ENCODE measurements at regions not wholly inside any gene's neighbourhood (a gene's known extent, or its start where the extent isn't known, plus 50 kb on each side); places are given as distances from the start of the nearest gene placed in this dataset.

- Histone ChIP-seq H3K27ac (ENCODE audit: low read length) (no peak overlapping the region), H3K27me3 (ENCODE audit: low read depth, low read length) (no peaks in the 10 kb centered on the region), H3K4me1 (ENCODE audit: control insufficient read depth in 1 of 2, insufficient read depth in 2 of 2, low read length in 2 of 2) (no peaks in the 10 kb centered on the region), H3K36me3 (ENCODE audit: control insufficient read depth in 1 of 2, insufficient read depth in 2 of 2, low read length in 2 of 2) (no peaks in the 10 kb centered on the region), H3K4me3 (ENCODE audit: low read depth in 1 of 2, low read length in 2 of 2) (no peak overlapping the region), H3K9me3 (ENCODE audit: control insufficient read depth in 1 of 2, low read length in 2 of 2) (peaks cover 6% of the 10 kb centered on the region in 2 donors)
These were observed 173.5 kb upstream of the SNX19 start for GRCh38 chr11:131089727-131090245.

GRCh38 chr11:131092469-131092868, 176.2 kb upstream of the SNX19 start:
- no peaks in the 10 kb centered on the region for H3K27me3 ChIP-seq (ENCODE audit: low read depth, low read length)
- H3K4me1 ChIP-seq (ENCODE audit: control insufficient read depth in 1 of 2, insufficient read depth in 2 of 2, low read length in 2 of 2): no peaks in the 10 kb centered on the region
- H3K27ac ChIP-seq (ENCODE audit: low read length): no peak overlapping the region
- no peaks in the 10 kb centered on the region for H3K36me3 ChIP-seq (ENCODE audit: control insufficient read depth in 1 of 2, insufficient read depth in 2 of 2, low read length in 2 of 2)
- no peaks in the 10 kb centered on the region for H3K9me3 ChIP-seq (ENCODE audit: control insufficient read depth in 1 of 2, low read length in 2 of 2)
- no peak overlapping the region for H3K4me3 ChIP-seq (ENCODE audit: low read depth in 1 of 2, low read length in 2 of 2)

GRCh38 chr11:131094827-131095226, 178.5 kb upstream of the SNX19 start:
- Histone ChIP-seq H3K27ac (ENCODE audit: low read length) (no peak overlapping the region), H3K9me3 (ENCODE audit: control insufficient read depth in 1 of 2, low read length in 2 of 2) (no peaks in the 10 kb centered on the region), H3K27me3 (ENCODE audit: low read depth, low read length) (no peaks in the 10 kb centered on the region)

GRCh38 chr11:131095511-131096185, 179.4 kb upstream of the SNX19 start:
- H3K4me3 ChIP-seq (ENCODE audit: low read depth in 1 of 2, low read length in 2 of 2): no peak overlapping the region
- H3K9me3 ChIP-seq (ENCODE audit: control insufficient read depth in 1 of 2, low read length in 2 of 2): no peaks in the 10 kb centered on the region
- no peaks in the 10 kb centered on the region for H3K36me3 ChIP-seq (ENCODE audit: control insufficient read depth in 1 of 2, insufficient read depth in 2 of 2, low read length in 2 of 2)
- H3K4me1 ChIP-seq (ENCODE audit: control insufficient read depth in 1 of 2, insufficient read depth in 2 of 2, low read length in 2 of 2): no peaks in the 10 kb centered on the region
- H3K27ac ChIP-seq (ENCODE audit: low read length): no peak overlapping the region
- no peaks in the 10 kb centered on the region for H3K27me3 ChIP-seq (ENCODE audit: low read depth, low read length)

More at GRCh38 chr11:131094827-131095226, 178.5 kb upstream of the SNX19 start:
- no peaks in the 10 kb centered on the region for H3K36me3 ChIP-seq (ENCODE audit: control insufficient read depth in 1 of 2, insufficient read depth in 2 of 2, low read length in 2 of 2)
- no peak overlapping the region for H3K4me3 ChIP-seq (ENCODE audit: low read depth in 1 of 2, low read length in 2 of 2)
- no peaks in the 10 kb centered on the region for H3K4me1 ChIP-seq (ENCODE audit: control insufficient read depth in 1 of 2, insufficient read depth in 2 of 2, low read length in 2 of 2)

- Histone ChIP-seq H3K27me3 (ENCODE audit: low read depth, low read length) (no peaks in the 10 kb centered on the region), H3K36me3 (ENCODE audit: control insufficient read depth in 1 of 2, insufficient read depth in 2 of 2, low read length in 2 of 2) (no peaks in the 10 kb centered on the region), H3K4me1 (ENCODE audit: control insufficient read depth in 1 of 2, insufficient read depth in 2 of 2, low read length in 2 of 2) (no peaks in the 10 kb centered on the region), H3K27ac (ENCODE audit: low read length) (no peak overlapping the region), H3K4me3 (ENCODE audit: low read depth in 1 of 2, low read length in 2 of 2) (no peak overlapping the region), H3K9me3 (ENCODE audit: control insufficient read depth in 1 of 2, low read length in 2 of 2) (no peaks in the 10 kb centered on the region)
These were observed 182.7 kb upstream of the SNX19 start for GRCh38 chr11:131099013-131099412.

GRCh38 chr11:131099746-131100145, 183.5 kb upstream of the SNX19 start:
- Histone ChIP-seq H3K4me1 (ENCODE audit: control insufficient read depth in 1 of 2, insufficient read depth in 2 of 2, low read length in 2 of 2) (no peaks in the 10 kb centered on the region), H3K4me3 (ENCODE audit: low read depth in 1 of 2, low read length in 2 of 2) (no peak overlapping the region), H3K27me3 (ENCODE audit: low read depth, low read length) (no peaks in the 10 kb centered on the region), H3K9me3 (ENCODE audit: control insufficient read depth in 1 of 2, low read length in 2 of 2) (no peaks in the 10 kb centered on the region), H3K36me3 (ENCODE audit: control insufficient read depth in 1 of 2, insufficient read depth in 2 of 2, low read length in 2 of 2) (no peaks in the 10 kb centered on the region), H3K27ac (ENCODE audit: low read length) (no peak overlapping the region)

GRCh38 chr11:131108760-131109159, 192.5 kb upstream of the SNX19 start:
- Histone ChIP-seq H3K36me3 (ENCODE audit: control insufficient read depth in 1 of 2, insufficient read depth in 2 of 2, low read length in 2 of 2) (no peaks in the 10 kb centered on the region), H3K27ac (ENCODE audit: low read length) (no peak overlapping the region), H3K4me3 (ENCODE audit: low read depth in 1 of 2, low read length in 2 of 2) (no peak overlapping the region), H3K4me1 (ENCODE audit: control insufficient read depth in 1 of 2, insufficient read depth in 2 of 2, low read length in 2 of 2) (peaks cover 0 to 6% of the 10 kb centered on the region in 2 donors), H3K27me3 (ENCODE audit: low read depth, low read length) (no peaks in the 10 kb centered on the region), H3K9me3 (ENCODE audit: control insufficient read depth in 1 of 2, low read length in 2 of 2) (no peaks in the 10 kb centered on the region)

- H3K36me3 ChIP-seq (ENCODE audit: control insufficient read depth in 1 of 2, insufficient read depth in 2 of 2, low read length in 2 of 2): no peaks in the 10 kb centered on the region
- H3K4me1 ChIP-seq (ENCODE audit: control insufficient read depth in 1 of 2, insufficient read depth in 2 of 2, low read length in 2 of 2): peaks cover 0 to 6% of the 10 kb centered on the region in 2 donors
- no peak overlapping the region for H3K4me3 ChIP-seq (ENCODE audit: low read depth in 1 of 2, low read length in 2 of 2)
- H3K27ac ChIP-seq (ENCODE audit: low read length): no peak overlapping the region
- no peaks in the 10 kb centered on the region for H3K9me3 ChIP-seq (ENCODE audit: control insufficient read depth in 1 of 2, low read length in 2 of 2)
- H3K27me3 ChIP-seq (ENCODE audit: low read depth, low read length): no peaks in the 10 kb centered on the region
These were observed 193.0 kb upstream of the SNX19 start for GRCh38 chr11:131109257-131109656.

GRCh38 chr11:131109790-131110189, 193.5 kb upstream of the SNX19 start:
- H3K36me3 ChIP-seq (ENCODE audit: control insufficient read depth in 1 of 2, insufficient read depth in 2 of 2, low read length in 2 of 2): no peaks in the 10 kb centered on the region
- no peak overlapping the region for H3K4me3 ChIP-seq (ENCODE audit: low read depth in 1 of 2, low read length in 2 of 2)

GRCh38 chr11:131111775-131112174, 195.5 kb upstream of the SNX19 start:
- H3K27me3 ChIP-seq (ENCODE audit: low read depth, low read length): no peaks in the 10 kb centered on the region
- no peaks in the 10 kb centered on the region for H3K36me3 ChIP-seq (ENCODE audit: control insufficient read depth in 1 of 2, insufficient read depth in 2 of 2, low read length in 2 of 2)
- no peak overlapping the region for H3K4me3 ChIP-seq (ENCODE audit: low read depth in 1 of 2, low read length in 2 of 2)
- no peak overlapping the region for H3K27ac ChIP-seq (ENCODE audit: low read length)
- no peaks in the 10 kb centered on the region for H3K9me3 ChIP-seq (ENCODE audit: control insufficient read depth in 1 of 2, low read length in 2 of 2)
- peaks cover 0 to 2% of the 10 kb centered on the region in 2 donors for H3K4me1 ChIP-seq (ENCODE audit: control insufficient read depth in 1 of 2, insufficient read depth in 2 of 2, low read length in 2 of 2)

More at GRCh38 chr11:131109790-131110189, 193.5 kb upstream of the SNX19 start:
- Histone ChIP-seq H3K27ac (ENCODE audit: low read length) (no peak overlapping the region), H3K4me1 (ENCODE audit: control insufficient read depth in 1 of 2, insufficient read depth in 2 of 2, low read length in 2 of 2) (peaks cover 0 to 6% of the 10 kb centered on the region in 2 donors), H3K27me3 (ENCODE audit: low read depth, low read length) (no peaks in the 10 kb centered on the region), H3K9me3 (ENCODE audit: control insufficient read depth in 1 of 2, low read length in 2 of 2) (no peaks in the 10 kb centered on the region)

- Histone ChIP-seq H3K9me3 (ENCODE audit: control insufficient read depth in 1 of 2, low read length in 2 of 2) (no peaks in the 10 kb centered on the region), H3K4me3 (ENCODE audit: low read depth in 1 of 2, low read length in 2 of 2) (no peak overlapping the region), H3K4me1 (ENCODE audit: control insufficient read depth in 1 of 2, insufficient read depth in 2 of 2, low read length in 2 of 2) (no peaks in the 10 kb centered on the region), H3K27me3 (ENCODE audit: low read depth, low read length) (no peaks in the 10 kb centered on the region), H3K36me3 (ENCODE audit: control insufficient read depth in 1 of 2, insufficient read depth in 2 of 2, low read length in 2 of 2) (no peaks in the 10 kb centered on the region), H3K27ac (ENCODE audit: low read length) (no peak overlapping the region)
These were observed 202.0 kb upstream of the SNX19 start for GRCh38 chr11:131118247-131118646.
